ENCODE measurements at regions not wholly inside any gene's neighbourhood (a gene's known extent, or its start where the extent isn't known, plus 50 kb on each side); places are given as distances from the start of the nearest gene placed in this dataset.

GRCh38 chr21:35372201-35372600 lies 323.1 kb upstream of the RUNX1 start:
- H3K4me2 ChIP-seq: no peak overlapping the region
- 78% methylated on average over 5 of the region's 5 CpGs for WGBS (ENCODE audit: missing lambda C conversion rate)
- H3K4me1 ChIP-seq: no peaks in the 10 kb centered on the region
- ATAC-seq (no peak), FAIRE-seq (no peak), DNase-seq (ENCODE audit: low read depth in 1 of 2, low spot score in 1 of 2) (no peak)
- ChIA-PET POLR2A (no interaction called here), CTCF (no interaction called here)
- H3K9me3 ChIP-seq: no peaks in the 10 kb centered on the region
- H3K27ac ChIP-seq: no peak overlapping the region
- H3K4me3 ChIP-seq: no peak overlapping the region
- TF ChIP-seq RAD21 (conservative IDR thresholded peaks at IDR 0.05 in 1 of 2, IDR thresholded peaks at IDR 0.05 in 1 of 2) (no peak), GATA3 (IDR thresholded peaks at IDR 0.05; ENCODE audit: borderline replicate concordance) (no peak), SMC3 (IDR thresholded peaks at IDR 0.05) (no peak), SREBF2 (IDR thresholded peaks at IDR 0.05) (no peak), NFE2L2 (conservative IDR thresholded peaks at IDR 0.05; ENCODE audit: low read length) (no peak), HDAC2 (IDR thresholded peaks at IDR 0.05) (no peak), CBX2 (IDR thresholded peaks at IDR 0.05; ENCODE audit: borderline replicate concordance, low read depth) (no peak), POLR2AphosphoS2 (conservative IDR thresholded peaks at IDR 0.05; ENCODE audit: low read length) (no peak), E2F6 (IDR thresholded peaks at IDR 0.05; ENCODE audit: borderline replicate concordance, low read depth) (no peak), HMGXB4 (CRISPR knock-in tag; IDR thresholded peaks at IDR 0.05; ENCODE audit: borderline replicate concordance) (no peak), CEBPB (IDR thresholded peaks at IDR 0.05) (no peak), POLR2A (IDR thresholded peaks at IDR 0.05; ENCODE audit: low read length) (no peak), MYC (IDR thresholded peaks at IDR 0.05; ENCODE audit: borderline replicate concordance, low read length) (no peak), ATOH8 (CRISPR knock-in tag; IDR thresholded peaks at IDR 0.05; ENCODE audit: low read depth) (no peak), MAX (IDR thresholded peaks at IDR 0.05) (no peak), RFX5 (IDR thresholded peaks at IDR 0.05) (no peak), JUN (IDR thresholded peaks at IDR 0.05) (no peak), HOXA7 (CRISPR knock-in tag; IDR thresholded peaks at IDR 0.05) (no peak), MAZ (IDR thresholded peaks at IDR 0.05; ENCODE audit: borderline replicate concordance, low read depth, low read length) (no peak), CBX8 (IDR thresholded peaks at IDR 0.05) (no peak)

GRCh38 chr21:35370671-35371070 lies 321.6 kb upstream of the RUNX1 start:
- no peak for TF ChIP-seq TP53 (CRISPR knock-in tag; IDR thresholded peaks at IDR 0.05)
- TF ChIP-seq FOSB (CRISPR knock-in tag; IDR thresholded peaks at IDR 0.05): no peak
- no peak for TF ChIP-seq ZFP36 (IDR thresholded peaks at IDR 0.05; ENCODE audit: borderline replicate concordance, partially characterized antibody)
- TF ChIP-seq RCOR1 (IDR thresholded peaks at IDR 0.05; ENCODE audit: low read depth, low read length): no peak
- TF ChIP-seq GATA3 (IDR thresholded peaks at IDR 0.05; ENCODE audit: borderline replicate concordance): no peak
- no peak for TF ChIP-seq BHLHE40 (IDR thresholded peaks at IDR 0.05; ENCODE audit: low read depth, low read length)
- TF ChIP-seq POLR2AphosphoS2 (conservative IDR thresholded peaks at IDR 0.05; ENCODE audit: low read length): no peak
- no peak for TF ChIP-seq ZSCAN20 (CRISPR knock-in tag; IDR thresholded peaks at IDR 0.05)
- no peak for TF ChIP-seq ESRRA (IDR thresholded peaks at IDR 0.05; ENCODE audit: borderline replicate concordance, low read length)
- no peak for TF ChIP-seq ZNF302 (CRISPR knock-in tag; IDR thresholded peaks at IDR 0.05)
- TF ChIP-seq KDM1A (IDR thresholded peaks at IDR 0.05; ENCODE audit: low read depth): no peak
- no peak for TF ChIP-seq CHD4 (IDR thresholded peaks at IDR 0.05; ENCODE audit: borderline replicate concordance)
- TF ChIP-seq JUN (IDR thresholded peaks at IDR 0.05): no peak
- TF ChIP-seq KDM5A (IDR thresholded peaks at IDR 0.05): no peak
- no peak for TF ChIP-seq HOXB5 (CRISPR knock-in tag; IDR thresholded peaks at IDR 0.05)
- no peak for TF ChIP-seq MAFK (IDR thresholded peaks at IDR 0.05; ENCODE audit: partially characterized antibody)
- TF ChIP-seq USF2 (IDR thresholded peaks at IDR 0.05): no peak
- no peak for TF ChIP-seq HES2 (IDR thresholded peaks at IDR 0.05)
- TF ChIP-seq TFCP2L1 (CRISPR knock-in tag; IDR thresholded peaks at IDR 0.05): no peak
- no peak for TF ChIP-seq HOXB13 (CRISPR knock-in tag; IDR thresholded peaks at IDR 0.05; ENCODE audit: low read depth)
- H3K4me3 ChIP-seq: no peak overlapping the region
- ATAC-seq: no peak
- POLR2A ChIA-PET: no interaction called here
- no peak for FAIRE-seq
- CTCF ChIA-PET: interaction anchor here (1.0 kb wide), 1 partner anchor 29 kb away, joined by 3 read pairs; no protein-coding TSS in a partner anchor
- H3K27ac ChIP-seq: no peak overlapping the region
- 54% methylated on average over 4 of the region's 4 CpGs for WGBS (ENCODE audit: missing lambda C conversion rate)
- no peaks in the 10 kb centered on the region for H3K4me1 ChIP-seq
- no peak overlapping the region for H3K4me2 ChIP-seq
- no peak for DNase-seq (ENCODE audit: low read depth in 1 of 2, low spot score in 1 of 2)
- H3K9me3 ChIP-seq: no peaks in the 10 kb centered on the region

All from A549 (cell line).